Endodermal cell (in vitro differentiated cells): ENCODE measurements at regions not wholly inside any gene's neighbourhood (a gene's known extent, or its start where the extent isn't known, plus 50 kb on each side); places are given as distances from the start of the nearest gene placed in this dataset.

Experiments
- DNase-seq: peaks from one replicate; pipeline ENCODE4 v3.0.0-alpha.2; 2017
- H3K27ac ChIP-seq: 2 replicates; pipeline ENCODE4 v1.5.1; 2013; ENCODE audit warnings: mild to moderate bottlenecking, low read depth, low read length, moderate library complexity
- H3K27me3 ChIP-seq: 2 replicates; pipeline ENCODE4 v1.6.1; 2013; ENCODE audit warnings: mild to moderate bottlenecking, low read length, moderate library complexity; ENCODE audit not compliant: insufficient read depth, control insufficient read depth, poor library complexity, severe bottlenecking
- H3K36me3 ChIP-seq: 2 replicates; pipeline ENCODE4 v1.7.0; 2013; ENCODE audit warnings: mild to moderate bottlenecking, low read length, moderate library complexity; ENCODE audit not compliant: control insufficient read depth, insufficient read depth
- H3K4me1 ChIP-seq: one replicate; pipeline ENCODE4 v1.7.0; 2013; ENCODE audit warnings: low read length; ENCODE audit not compliant: control insufficient read depth, insufficient read depth
- H3K4me3 ChIP-seq: 2 replicates; pipeline ENCODE4 v1.5.1; 2013; ENCODE audit warnings: mild to moderate bottlenecking, low read length, moderate library complexity
- H3K9ac ChIP-seq: 2 replicates; pipeline ENCODE4 v1.6.1; 2013; ENCODE audit warnings: mild to moderate bottlenecking, low read length, moderate library complexity; ENCODE audit not compliant: poor library complexity, severe bottlenecking; ENCODE audit errors: extremely low read depth
- H3K9me3 ChIP-seq: 2 replicates; pipeline ENCODE4 v1.6.1; 2013; ENCODE audit warnings: mild to moderate bottlenecking, low read length, moderate library complexity; ENCODE audit not compliant: control insufficient read depth
- H3K27ac Mint-ChIP-seq: 2 replicates; pipeline ENCODE4 v1.8.0; 2020; ENCODE audit warnings: mixed read lengths
- H3K27me3 Mint-ChIP-seq: 2 replicates; pipeline ENCODE4 v1.8.0; 2021; ENCODE audit warnings: mild to moderate bottlenecking, mixed read lengths; ENCODE audit not compliant: insufficient read depth
- H3K36me3 Mint-ChIP-seq: 2 replicates; pipeline ENCODE4 v1.8.0; 2020; ENCODE audit warnings: low read depth, mixed read lengths
- H3K4me1 Mint-ChIP-seq: 2 replicates; pipeline ENCODE4 v1.8.0; 2020; ENCODE audit warnings: mixed read lengths
- H3K4me3 Mint-ChIP-seq: 2 replicates; pipeline ENCODE4 v1.8.0; 2020; ENCODE audit warnings: mild to moderate bottlenecking, moderate library complexity, mixed read lengths
- H3K9me3 Mint-ChIP-seq: 2 replicates; pipeline ENCODE4 v1.8.0; 2020; ENCODE audit warnings: mild to moderate bottlenecking, mixed read lengths
- CTCF ChIP-seq: fragments of 200-600 bp; sonication (generic); conservative IDR thresholded peaks from 2 replicates; pipeline ENCODE4 v1.5.0; 2021; ENCODE audit warnings: antibody characterized with exemption, mild to moderate bottlenecking
- WGBS, 2 experiments: methylation state at CpG; one replicate each; pipeline versions ENCODE4 v1.1.5 to v1.1.7; 2013; ENCODE audit warnings: missing lambda C conversion rate in 2 of 2, mixed read lengths in 1 of 2; ENCODE audit not compliant: insufficient coverage in 1 of 2, insufficient read length in 1 of 2; 5-methylcytosine and 5-hydroxymethylcytosine counted together

GRCh38 chr6:154891901-154892300, 103.2 kb upstream of the TIAM2 start:
- no peak overlapping the region for H3K9ac ChIP-seq
- H3K4me3 ChIP-seq = no peak overlapping the region
- Mint-ChIP-seq H3K4me1 (no peaks in the 10 kb centered on the region), H3K27me3 (no peaks in the 10 kb centered on the region), H3K36me3 (peaks cover 3% of the 10 kb centered on the region), H3K27ac (no peak overlapping the region), H3K9me3 (no peaks in the 10 kb centered on the region), H3K4me3 (no peak overlapping the region)
- 93 to 98% methylated on average over 3 of the region's 3 CpGs for WGBS, 2 experiments
- no peaks in the 10 kb centered on the region for H3K27me3 ChIP-seq
- no peak overlapping the region for H3K27ac ChIP-seq
- no peaks in the 10 kb centered on the region for H3K4me1 ChIP-seq
- H3K36me3 ChIP-seq = no peaks in the 10 kb centered on the region
- DNase-seq = peak; percentile 24
- H3K9me3 ChIP-seq = no peaks in the 10 kb centered on the region
- TF ChIP-seq CTCF = no peak

- Histone ChIP-seq H3K27me3 (no peaks in the 10 kb centered on the region), H3K9ac (no peak overlapping the region), H3K4me3 (no peak overlapping the region), H3K4me1 (no peaks in the 10 kb centered on the region), H3K9me3 (no peaks in the 10 kb centered on the region), H3K27ac (no peak overlapping the region), H3K36me3 (no peaks in the 10 kb centered on the region)
- H3K27me3 Mint-ChIP-seq = no peaks in the 10 kb centered on the region
- H3K27ac Mint-ChIP-seq = no peak overlapping the region
- no peaks in the 10 kb centered on the region for H3K4me1 Mint-ChIP-seq
- no peaks in the 10 kb centered on the region for H3K9me3 Mint-ChIP-seq
- no peak for TF ChIP-seq CTCF
- 83% methylated on average over 2 of the region's 3 CpGs; no CpG with 5 or more reads in 1 of the 2 experiments for WGBS, 2 experiments
- H3K4me3 Mint-ChIP-seq = no peak overlapping the region
- peaks cover 3% of the 10 kb centered on the region for H3K36me3 Mint-ChIP-seq
- DNase-seq = no peak
Measured at GRCh38 chr6:154893917-154894316, 101.2 kb upstream of the TIAM2 start.

GRCh38 chr6:154894902-154895301, 100.2 kb upstream of the TIAM2 start:
- WGBS, 2 experiments = 95 to 100% methylated on average over 3 to 4 of the region's 4 CpGs
- H3K9ac ChIP-seq = no peak overlapping the region
- no peaks in the 10 kb centered on the region for H3K27me3 Mint-ChIP-seq
- H3K9me3 ChIP-seq = no peaks in the 10 kb centered on the region
- DNase-seq = no peak
- H3K4me3 ChIP-seq = no peak overlapping the region
- no peaks in the 10 kb centered on the region for H3K4me1 Mint-ChIP-seq
- H3K27ac ChIP-seq = no peak overlapping the region
- H3K4me3 Mint-ChIP-seq = no peak overlapping the region
- no peaks in the 10 kb centered on the region for H3K36me3 Mint-ChIP-seq
- no peaks in the 10 kb centered on the region for H3K9me3 Mint-ChIP-seq
- H3K27ac Mint-ChIP-seq = no peak overlapping the region
- no peaks in the 10 kb centered on the region for H3K27me3 ChIP-seq
- no peak for TF ChIP-seq CTCF
- no peaks in the 10 kb centered on the region for H3K36me3 ChIP-seq
- no peaks in the 10 kb centered on the region for H3K4me1 ChIP-seq
